NB4 (cell line): ENCODE measurements at regions not wholly inside any gene's neighbourhood (a gene's known extent, or its start where the extent isn't known, plus 50 kb on each side); places are given as distances from the start of the nearest gene placed in this dataset.

ENCODE experiments used
- DNase-seq: peaks from one replicate; pipeline ENCODE4 v3.0.0; 2010; ENCODE audit warnings: low read depth
- H3K4me3 ChIP-seq: one replicate; pipeline ENCODE4 v1.5.1; 2011; ENCODE audit warnings: mild to moderate bottlenecking, low read depth, low read length, moderate library complexity
- CTCF ChIP-seq: IDR thresholded peaks from one replicate; pipeline ENCODE4 v1.5.1; 2012; ENCODE audit warnings: low read depth, low read length
- MAX ChIP-seq: IDR thresholded peaks from 2 replicates; pipeline ENCODE4 v1.6.1; 2011; ENCODE audit warnings: low read depth, low read length
- MYC ChIP-seq: IDR thresholded peaks from 2 replicates; pipeline ENCODE4 v1.6.1; 2011; ENCODE audit warnings: low read depth, low read length
- POLR2A ChIP-seq: IDR thresholded peaks from 2 replicates; pipeline ENCODE4 v1.6.1; 2011; ENCODE audit warnings: mild to moderate bottlenecking; ENCODE audit not compliant: insufficient read length; ENCODE audit errors: extremely low read depth

- no peak overlapping the region for H3K4me3 ChIP-seq
- TF ChIP-seq MYC (no peak), POLR2A (no peak), CTCF (no peak), MAX (no peak)
- no peak for DNase-seq
These were observed 244.5 kb upstream of the MEX3C start for GRCh38 chr18:51442012-51442411.

GRCh38 chr18:51446571-51447210, 249.2 kb upstream of the MEX3C start:
- TF ChIP-seq POLR2A = no peak
- no peak for TF ChIP-seq MAX
- no peak for TF ChIP-seq CTCF
- no peak for TF ChIP-seq MYC
- no peak overlapping the region for H3K4me3 ChIP-seq
- DNase-seq = no peak

- no peak for DNase-seq
- TF ChIP-seq POLR2A = no peak
- no peak for TF ChIP-seq MAX
- TF ChIP-seq MYC = no peak
- no peak overlapping the region for H3K4me3 ChIP-seq
These were observed 250.2 kb upstream of the MEX3C start for GRCh38 chr18:51447351-51448342.

GRCh38 chr18:51448949-51449348, 251.5 kb upstream of the MEX3C start:
- H3K4me3 ChIP-seq = no peak overlapping the region
- TF ChIP-seq MYC (no peak), MAX (no peak), POLR2A (no peak), CTCF (no peak)
- DNase-seq = no peak

- no peak for DNase-seq
- TF ChIP-seq MYC (no peak), CTCF (no peak), POLR2A (no peak), MAX (no peak)
- H3K4me3 ChIP-seq = no peak overlapping the region
These were observed 256.1 kb upstream of the MEX3C start for GRCh38 chr18:51453594-51453993.

- TF ChIP-seq MAX = no peak
- TF ChIP-seq CTCF = no peak
- TF ChIP-seq POLR2A = no peak
- TF ChIP-seq MYC = no peak
- no peak for DNase-seq
- H3K4me3 ChIP-seq = no peak overlapping the region
These were observed 261.4 kb upstream of the MEX3C start for GRCh38 chr18:51458861-51459260.
